Endothelial cell of umbilical vein (primary cell): ENCODE measurements at regions not wholly inside any gene's neighbourhood (a gene's known extent, or its start where the extent isn't known, plus 50 kb on each side); places are given as distances from the start of the nearest gene placed in this dataset.

Experiments
- BruUV-seq: library from RNA; stranded (reverse); fragments of 400-500 nt; replicated peaks from 2 replicates; lab custom pipeline; 2021; lab: Mats Ljungman, UMichigan
- CTCF ChIA-PET: fragments of 300-600, 350-600 bp; sonication (Branson Sonifier 250); formaldehyde crosslinking; loops from one replicate; lab custom pipeline; 2021; ENCODE audit warnings: antibody characterized with exemption, inconsistent platforms; lab: Charles Lee
- POLR2A ChIA-PET: fragments of 300-600, 350-600 bp; sonication (Branson Sonifier 250); formaldehyde crosslinking; loops from one replicate; lab custom pipeline; 2021; ENCODE audit warnings: antibody characterized with exemption, inconsistent platforms; lab: Charles Lee
- DNase-seq: peaks from one replicate; pipeline ENCODE4 v3.0.0-alpha.2; 2011; ENCODE audit warnings: low read depth, low spot score
- FAIRE-seq: peaks from 2 replicates; lab custom pipeline; 2011; peaks lifted over from hg19 to GRCh38; lab: Jason Lieb, UNC
- H2AFZ ChIP-seq: 2 replicates; pipeline ENCODE4 v1.6.0; 2012; ENCODE audit warnings: low read depth, low read length, control low read depth, inconsistent platforms
- H3K27ac ChIP-seq: 2 replicates; pipeline ENCODE4 v1.5.1; 2011; ENCODE audit warnings: low read depth, mild to moderate bottlenecking, control low read depth, low read length, moderate library complexity; ENCODE audit not compliant: insufficient read depth
- H3K27me3 ChIP-seq, 2 experiments: 2 replicates each; pipeline versions ENCODE4 v1.6.0 to v1.6.1; 2011; ENCODE audit warnings: low read length in 2 of 2, mixed read lengths in 1 of 2; ENCODE audit not compliant: control insufficient read depth in 2 of 2, insufficient read depth in 2 of 2
- H3K36me3 ChIP-seq, 2 experiments: 2 replicates in 1 of 2; 3 replicates in 1 of 2; pipeline ENCODE4 v1.5.1; 2011; ENCODE audit warnings: low read length in 2 of 2, mild to moderate bottlenecking in 1 of 2, moderate library complexity in 1 of 2; ENCODE audit not compliant: control insufficient read depth in 2 of 2, insufficient read depth in 2 of 2; ENCODE audit errors: extremely low read depth in 1 of 2
- H3K4me1 ChIP-seq: 3 replicates; pipeline ENCODE4 v1.5.1; 2011; ENCODE audit warnings: mild to moderate bottlenecking, low read length; ENCODE audit not compliant: control insufficient read depth, insufficient read depth; ENCODE audit errors: extremely low read depth
- H3K4me2 ChIP-seq: 2 replicates; pipeline ENCODE4 v1.6.1; 2011; ENCODE audit warnings: low read length, control low read depth, mixed read lengths; ENCODE audit not compliant: insufficient read depth
- H3K4me3 ChIP-seq, 3 experiments: fragments of 200-600 bp in 1 of 3; sonication (generic), shearing (Covaris generic) in 1 of 3; replicated peaks in 1 of 3; 2 replicates each; pipeline ENCODE4 v1.5.1; 2011 to 2016; ENCODE audit warnings: control low read depth in 3 of 3, low read length in 3 of 3, mild to moderate bottlenecking in 2 of 3, inconsistent platforms in 1 of 3, low read depth in 1 of 3, moderate library complexity in 1 of 3; ENCODE audit not compliant: insufficient read depth in 1 of 3
- H3K79me2 ChIP-seq: 2 replicates; pipeline ENCODE4 v1.6.0; 2012; ENCODE audit warnings: low read length, inconsistent platforms; ENCODE audit not compliant: control insufficient read depth, insufficient read depth
- H3K9ac ChIP-seq: replicated peaks from 2 replicates; pipeline ENCODE3; 2011; ENCODE audit warnings: low read length, control low read depth; ENCODE audit not compliant: insufficient read depth; ENCODE audit errors: extremely low read depth
- H3K9me1 ChIP-seq: replicated peaks from 3 replicates; pipeline ENCODE4 v1.6.0; 2011; ENCODE audit warnings: mild to moderate bottlenecking, low read length; ENCODE audit not compliant: control insufficient read depth, insufficient read depth; ENCODE audit errors: extremely low read depth
- H3K9me3 ChIP-seq: replicated peaks from 2 replicates; pipeline ENCODE4 v1.5.1; 2012; ENCODE audit warnings: low read length, inconsistent platforms; ENCODE audit not compliant: control insufficient read depth, insufficient read depth
- H4K20me1 ChIP-seq: replicated peaks from 2 replicates; pipeline ENCODE3; 2011; ENCODE audit warnings: mild to moderate bottlenecking, low read length; ENCODE audit not compliant: control insufficient read depth, insufficient read depth; ENCODE audit errors: extremely low read depth
- EZH2 ChIP-seq: IDR thresholded peaks from 2 replicates; pipeline ENCODE4 v1.6.1; 2012; ENCODE audit warnings: borderline replicate concordance, low read depth, mild to moderate bottlenecking, moderate library complexity, low read length, inconsistent platforms; ENCODE audit not compliant: severe bottlenecking
- FOS ChIP-seq: IDR thresholded peaks from 2 replicates; pipeline ENCODE4 v1.6.1; 2011; ENCODE audit warnings: mild to moderate bottlenecking, low read length, moderate library complexity, borderline replicate concordance; ENCODE audit not compliant: insufficient read depth
- GATA2 ChIP-seq: IDR thresholded peaks from 2 replicates; pipeline ENCODE4 v1.7.0; 2011; ENCODE audit warnings: low read depth, mild to moderate bottlenecking, moderate library complexity, mixed read lengths, low read length; ENCODE audit not compliant: insufficient read length, insufficient read depth
- JUN ChIP-seq: IDR thresholded peaks from 2 replicates; pipeline ENCODE4 v1.6.1; 2011; ENCODE audit warnings: borderline replicate concordance, low read depth; ENCODE audit not compliant: insufficient read length, insufficient read depth
- MYC ChIP-seq: IDR thresholded peaks from one replicate; pipeline ENCODE4 v1.6.1; 2011; ENCODE audit warnings: mild to moderate bottlenecking, low read depth, low read length
- POLR2A ChIP-seq: IDR thresholded peaks from 2 replicates; pipeline ENCODE4 v1.6.1; 2012; ENCODE audit warnings: low read depth, mild to moderate bottlenecking, control low read depth, low read length
- POLR2AphosphoS5 ChIP-seq: IDR thresholded peaks from 2 replicates; pipeline ENCODE4 v1.6.1; 2012; ENCODE audit warnings: low read depth, mild to moderate bottlenecking, control low read depth, low read length, moderate library complexity; ENCODE audit not compliant: insufficient read depth
- dilution Hi-C: fragments of 300-500 bp; cut with MboI; formaldehyde crosslinking; loops from one replicate; pipeline ENCODE4 v1.15.0; 2019; ENCODE audit warnings: low sequenced_read_pairs; ENCODE audit not compliant: extremely low pct_ligation_motif_present
- intact Hi-C: fragments of 100-400 bp; cut with micrococcal nuclease; formaldehyde crosslinking; loops from one replicate; pipeline ENCODE4 v1.10.0; 2022
- TF ChIP-seq, protein P1 (sequence below): IDR thresholded peaks from 2 replicates; pipeline ENCODE4 v1.6.1; 2011; ENCODE audit not compliant: insufficient read depth, insufficient read length
- TF ChIP-seq, protein P2 (sequence below), 2 donors: IDR thresholded peaks; 1 replicate in 1 of 2; 2 replicates in 1 of 2; pipeline ENCODE4 v1.5.1; 2011; ENCODE audit warnings: low read length in 2 of 2, mild to moderate bottlenecking in 2 of 2, moderate library complexity in 2 of 2, control low read depth in 1 of 2, inconsistent platforms in 1 of 2, low read depth in 1 of 2; ENCODE audit not compliant: insufficient read depth in 1 of 2; ENCODE audit errors: extremely low read depth in 1 of 2

DNA sequence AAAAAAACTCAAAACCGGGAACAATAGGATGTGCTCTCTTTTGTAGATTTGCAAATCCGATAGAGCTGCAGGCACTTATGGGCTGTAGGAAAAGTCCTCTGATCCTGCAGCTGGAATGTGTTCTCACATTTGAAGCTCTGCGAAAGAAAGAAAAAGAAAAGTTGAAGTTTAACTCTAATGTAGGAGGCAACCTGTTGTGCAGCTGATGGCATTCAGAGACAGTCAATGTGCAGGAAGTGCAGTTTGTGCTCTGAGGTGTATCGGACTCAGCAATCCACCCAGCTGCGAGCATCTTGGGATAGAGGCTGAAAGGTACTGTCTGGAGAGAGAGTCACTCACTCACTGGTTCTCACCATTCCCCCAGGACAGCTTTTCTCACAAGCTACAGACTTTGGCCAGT, 339.2 kb downstream of the AGTPBP1 start:
- TF ChIP-seq GATA2: peak; percentile 7
- TF ChIP-seq EZH2: no peak
- TF ChIP-seq, protein P1, sequence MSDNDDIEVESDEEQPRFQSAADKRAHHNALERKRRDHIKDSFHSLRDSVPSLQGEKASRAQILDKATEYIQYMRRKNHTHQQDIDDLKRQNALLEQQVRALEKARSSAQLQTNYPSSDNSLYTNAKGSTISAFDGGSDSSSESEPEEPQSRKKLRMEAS: no peak
- intact Hi-C loops (no loop called here), dilution Hi-C loops (no loop called here)
- ChIA-PET CTCF (interaction anchor here (0.7 to 1.3 kb wide), 3 partner anchors 20 to 208 kb away, joined by 3 to 5 read pairs (median 4); no protein-coding TSS in a partner anchor), POLR2A (no interaction called here)
- H3K4me3 ChIP-seq: no peak overlapping the region
- no peak overlapping the region for H2AFZ ChIP-seq
- no peak overlapping the region for H3K27ac ChIP-seq
- H3K27me3 ChIP-seq: no peaks in the 10 kb centered on the region
- no peak overlapping the region for H3K9ac ChIP-seq
- H4K20me1 ChIP-seq: no peaks in the 10 kb centered on the region
- BruUV-seq: no TSS peak
- FAIRE-seq (no peak), DNase-seq (no peak)
- peaks cover 16% of the 10 kb centered on the region for H3K4me1 ChIP-seq
- H3K9me3 ChIP-seq: no peaks in the 10 kb centered on the region
- no peaks in the 10 kb centered on the region for H3K79me2 ChIP-seq
- H3K36me3 ChIP-seq: no peaks in the 10 kb centered on the region
- H3K9me1 ChIP-seq: no peaks in the 10 kb centered on the region
- H3K4me2 ChIP-seq: peak overlapping the region; percentile 21

DNA sequence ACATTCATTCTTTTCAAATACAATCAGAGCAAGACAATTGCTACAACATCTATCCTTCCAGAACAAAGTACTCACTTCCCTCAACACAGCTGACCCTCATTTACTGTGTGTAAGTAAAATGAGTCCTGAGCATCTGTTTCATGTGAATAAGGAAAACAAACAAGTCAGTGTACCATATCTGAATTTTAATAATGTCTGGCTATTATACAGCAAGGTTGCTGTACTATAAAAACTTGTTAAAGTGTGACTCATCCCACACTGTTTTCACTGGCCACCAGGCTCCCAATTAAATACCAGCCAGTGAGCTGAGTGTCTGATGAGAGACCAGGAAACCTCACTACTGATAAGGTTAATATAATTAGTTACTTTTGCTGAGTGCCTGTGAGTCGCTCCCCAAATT, 339.8 kb downstream of the AGTPBP1 start:
- Histone ChIP-seq H3K79me2 (no peaks in the 10 kb centered on the region), H3K9me3 (no peaks in the 10 kb centered on the region), H3K4me1 (peaks cover 16% of the 10 kb centered on the region), H3K9me1 (no peaks in the 10 kb centered on the region), H3K36me3 (no peaks in the 10 kb centered on the region), H4K20me1 (no peaks in the 10 kb centered on the region), H3K27me3 (no peaks in the 10 kb centered on the region), H2AFZ (no peak overlapping the region), H3K4me3 (no peak overlapping the region), H3K4me2 (peak overlapping the region; percentile 21), H3K27ac (no peak overlapping the region), H3K9ac (no peak overlapping the region)
- TF ChIP-seq FOS (peak; percentile 68), GATA2 (peak; percentile 46), EZH2 (no peak), MYC (no peak), POLR2A (no peak), JUN (peak; percentile 37), POLR2AphosphoS5 (no peak)
- TF ChIP-seq, protein P2, sequence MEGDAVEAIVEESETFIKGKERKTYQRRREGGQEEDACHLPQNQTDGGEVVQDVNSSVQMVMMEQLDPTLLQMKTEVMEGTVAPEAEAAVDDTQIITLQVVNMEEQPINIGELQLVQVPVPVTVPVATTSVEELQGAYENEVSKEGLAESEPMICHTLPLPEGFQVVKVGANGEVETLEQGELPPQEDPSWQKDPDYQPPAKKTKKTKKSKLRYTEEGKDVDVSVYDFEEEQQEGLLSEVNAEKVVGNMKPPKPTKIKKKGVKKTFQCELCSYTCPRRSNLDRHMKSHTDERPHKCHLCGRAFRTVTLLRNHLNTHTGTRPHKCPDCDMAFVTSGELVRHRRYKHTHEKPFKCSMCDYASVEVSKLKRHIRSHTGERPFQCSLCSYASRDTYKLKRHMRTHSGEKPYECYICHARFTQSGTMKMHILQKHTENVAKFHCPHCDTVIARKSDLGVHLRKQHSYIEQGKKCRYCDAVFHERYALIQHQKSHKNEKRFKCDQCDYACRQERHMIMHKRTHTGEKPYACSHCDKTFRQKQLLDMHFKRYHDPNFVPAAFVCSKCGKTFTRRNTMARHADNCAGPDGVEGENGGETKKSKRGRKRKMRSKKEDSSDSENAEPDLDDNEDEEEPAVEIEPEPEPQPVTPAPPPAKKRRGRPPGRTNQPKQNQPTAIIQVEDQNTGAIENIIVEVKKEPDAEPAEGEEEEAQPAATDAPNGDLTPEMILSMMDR (IDR thresholded peaks at IDR 0.05; ENCODE audit: extremely low read depth in 1 of 2, insufficient read depth in 1 of 2, low read depth in 1 of 2, low read length in 2 of 2): no peak
- TF ChIP-seq, protein P1: no peak
- no TSS peak for BruUV-seq
- peak; percentile 49 for DNase-seq
- intact Hi-C loops: no loop called here
- POLR2A ChIA-PET: no interaction called here
- peak; percentile 84 for FAIRE-seq
- CTCF ChIA-PET: interaction anchor here (0.7 to 1.3 kb wide), 3 partner anchors 21 to 208 kb away, joined by 3 to 5 read pairs (median 4); no protein-coding TSS in a partner anchor
- dilution Hi-C loops: no loop called here
